Psoas muscle (tissue), 7 donors: ENCODE measurements at regions not wholly inside any gene's neighbourhood (a gene's known extent, or its start where the extent isn't known, plus 50 kb on each side); places are given as distances from the start of the nearest gene placed in this dataset.

Experiments
- ATAC-seq, 4 donors: fragments of 200-7000 bp; cut with Tn5 transposase; one replicate each; pipeline ENCODE4 v1.9.1; 2020; ENCODE audit warnings: moderate library complexity in 3 of 4, mild to moderate bottlenecking in 2 of 4
- DNase-seq, 2 donors: peaks; one replicate each; pipeline ENCODE4 v3.0.0-alpha.2; 2020
- H3K27ac ChIP-seq: fragments of 200-600 bp; one replicate; pipeline ENCODE4 v1.8.0; 2022
- H3K27me3 ChIP-seq, 3 donors: fragments of 200-600 bp in 1 of 3; one replicate each; pipeline versions ENCODE4 v1.6.1 to v1.8.0; 2013 to 2022; ENCODE audit warnings: low read length in 2 of 3, mild to moderate bottlenecking in 2 of 3, moderate library complexity in 1 of 3; ENCODE audit not compliant: insufficient read depth in 3 of 3
- H3K36me3 ChIP-seq, 2 donors: fragments of 200-600 bp in 1 of 2; one replicate each; pipeline versions ENCODE4 v1.6.1 to v1.8.0; 2013 to 2022; ENCODE audit warnings: low read depth in 1 of 2, mild to moderate bottlenecking in 1 of 2, moderate library complexity in 1 of 2; ENCODE audit not compliant: insufficient read depth in 1 of 2
- H3K4me1 ChIP-seq: fragments of 200-600 bp; one replicate; pipeline ENCODE4 v1.8.0; 2022
- H3K4me3 ChIP-seq: fragments of 200-600 bp; one replicate; pipeline ENCODE4 v1.8.0; 2022; ENCODE audit warnings: mild to moderate bottlenecking
- H3K9me3 ChIP-seq: fragments of 200-600 bp; one replicate; pipeline ENCODE4 v1.8.0; 2022
- WGBS, 3 donors: extraction: QIAGEN DNeasy Blood & Tissue Kit; methylation state at CpG; one replicate each; pipeline versions ENCODE4 v1.1.6 to v1.1.7; 2013; 5-methylcytosine and 5-hydroxymethylcytosine counted together
- intact Hi-C, 2 donors: fragments of 100-400 bp; cut with DNase I; formaldehyde crosslinking; loops; one replicate each; pipeline versions ENCODE4 v1.11.0 to v1.14.2; 2022
- TF ChIP-seq, protein P1 (sequence below): fragments of 200-600 bp; IDR thresholded peaks from one replicate; pipeline ENCODE4 v1.8.0; 2022; ENCODE audit warnings: antibody characterized with exemption
- donor health status: healthy with polysubstance abuse.
- donor health status: DM: no; HTN: no; CAD: no; lungs with moderate emphysema.
- donor health status: Bipolar disorder and iron deficiency.
- donor health status: healthy.
- donor health status: DM: yes; HTN: yes; CAD: no.
- donor health status: DM: no; HTN: no; CAD: no.
- donor health status: DM: yes; HTN: yes; CAD: no.

DNA sequence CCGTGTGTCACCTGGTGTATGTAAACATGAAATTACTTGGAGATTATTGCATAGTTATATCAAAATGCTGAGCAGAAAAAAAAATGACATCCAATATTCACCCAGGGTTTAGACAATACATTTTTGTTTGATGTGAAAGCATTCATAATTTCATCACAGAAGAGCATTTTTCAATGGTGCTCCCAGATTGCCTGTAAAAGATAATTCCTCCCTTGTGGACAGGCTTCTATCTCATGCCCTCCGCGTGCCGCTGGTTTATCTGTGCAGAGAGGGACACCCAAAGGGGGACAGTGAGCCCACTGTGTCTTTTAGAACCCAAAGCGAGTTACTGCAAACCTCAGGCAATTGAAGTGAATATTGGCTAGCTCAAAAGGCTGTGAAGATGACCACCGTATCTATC lies 126.2 kb upstream of the KLF6 start:
- Histone ChIP-seq H3K27me3 (no peaks in the 10 kb centered on the region), H3K9me3 (no peaks in the 10 kb centered on the region), H3K27ac (no peak overlapping the region), H3K4me3 (no peak overlapping the region), H3K4me1 (no peaks in the 10 kb centered on the region), H3K36me3 (no peaks in the 10 kb centered on the region)
- DNase-seq (no peak), ATAC-seq (no peak)
- WGBS, 3 donors: 65 to 71% (median 69%) methylated on average over 6 of the region's 6 CpGs
- TF ChIP-seq, protein P1, sequence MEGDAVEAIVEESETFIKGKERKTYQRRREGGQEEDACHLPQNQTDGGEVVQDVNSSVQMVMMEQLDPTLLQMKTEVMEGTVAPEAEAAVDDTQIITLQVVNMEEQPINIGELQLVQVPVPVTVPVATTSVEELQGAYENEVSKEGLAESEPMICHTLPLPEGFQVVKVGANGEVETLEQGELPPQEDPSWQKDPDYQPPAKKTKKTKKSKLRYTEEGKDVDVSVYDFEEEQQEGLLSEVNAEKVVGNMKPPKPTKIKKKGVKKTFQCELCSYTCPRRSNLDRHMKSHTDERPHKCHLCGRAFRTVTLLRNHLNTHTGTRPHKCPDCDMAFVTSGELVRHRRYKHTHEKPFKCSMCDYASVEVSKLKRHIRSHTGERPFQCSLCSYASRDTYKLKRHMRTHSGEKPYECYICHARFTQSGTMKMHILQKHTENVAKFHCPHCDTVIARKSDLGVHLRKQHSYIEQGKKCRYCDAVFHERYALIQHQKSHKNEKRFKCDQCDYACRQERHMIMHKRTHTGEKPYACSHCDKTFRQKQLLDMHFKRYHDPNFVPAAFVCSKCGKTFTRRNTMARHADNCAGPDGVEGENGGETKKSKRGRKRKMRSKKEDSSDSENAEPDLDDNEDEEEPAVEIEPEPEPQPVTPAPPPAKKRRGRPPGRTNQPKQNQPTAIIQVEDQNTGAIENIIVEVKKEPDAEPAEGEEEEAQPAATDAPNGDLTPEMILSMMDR: no peak
- intact Hi-C loops: no loop called here

DNA sequence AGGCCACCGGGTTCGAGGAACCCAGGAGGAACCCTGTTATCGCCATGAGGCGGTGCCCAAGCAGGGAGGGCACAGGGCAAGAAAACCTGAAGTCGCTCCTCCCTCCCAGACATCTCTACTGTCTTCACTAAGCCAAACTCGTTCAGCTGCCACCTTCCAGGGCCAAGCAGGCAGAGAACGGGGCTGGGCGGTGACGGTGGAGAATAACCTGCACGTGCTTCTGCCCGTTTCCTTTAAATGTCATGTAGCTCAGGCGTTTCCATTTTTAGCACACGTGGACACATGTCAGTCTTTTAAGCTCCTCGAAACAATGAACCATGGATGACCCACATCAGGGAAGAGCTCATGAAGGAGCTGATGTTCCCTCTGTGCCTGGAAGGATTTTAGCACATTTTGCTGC lies 124.3 kb upstream of the KLF6 start:
- Histone ChIP-seq H3K27ac (peak overlapping the region; percentile 18), H3K9me3 (no peaks in the 10 kb centered on the region), H3K27me3 (no peaks in the 10 kb centered on the region), H3K36me3 (no peaks in the 10 kb centered on the region), H3K4me3 (no peak overlapping the region), H3K4me1 (no peaks in the 10 kb centered on the region)
- TF ChIP-seq, protein P1: no peak
- ATAC-seq: peak; percentile 40 to 87 (median 70)
- intact Hi-C loops: loop anchor here in 1 of 2 donors (5.0 kb wide), 1 partner anchor 442 kb away; no protein-coding TSS in a partner anchor
- WGBS, 3 donors: 53 to 59% (median 59%) methylated on average over 14 of the region's 14 CpGs
- peak in 1 of 2 donors; percentile 76 for DNase-seq

DNA sequence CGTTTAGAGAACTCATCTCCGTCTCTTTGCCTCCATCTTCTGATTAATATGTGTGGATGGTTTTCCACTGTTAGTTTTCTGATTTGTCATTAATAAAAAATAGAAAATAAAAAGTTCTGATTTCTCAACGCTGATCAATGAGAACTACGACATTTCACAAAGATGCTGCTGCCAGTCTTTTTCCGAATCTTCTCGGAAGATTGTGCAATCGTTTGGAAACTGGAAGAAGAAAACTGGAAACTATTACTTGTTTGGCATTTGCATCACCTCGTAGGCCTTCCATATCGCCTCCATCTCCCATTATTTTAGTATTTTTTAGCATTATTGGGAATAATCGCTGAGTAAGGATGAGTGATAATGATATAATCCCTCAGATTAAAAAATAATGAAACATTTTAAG lies 123.2 kb upstream of the KLF6 start:
- Histone ChIP-seq H3K27ac (peak overlapping the region; percentile 13), H3K36me3 (no peaks in the 10 kb centered on the region), H3K4me1 (no peaks in the 10 kb centered on the region), H3K9me3 (no peaks in the 10 kb centered on the region), H3K4me3 (no peak overlapping the region), H3K27me3 (no peaks in the 10 kb centered on the region)
- intact Hi-C loops: loop anchor here in 1 of 2 donors (5.0 kb wide), 1 partner anchor 441 kb away; no protein-coding TSS in a partner anchor
- ATAC-seq (no peak), DNase-seq (no peak)
- TF ChIP-seq, protein P1: no peak
- WGBS, 3 donors: 70 to 80% (median 72%) methylated on average over 10 of the region's 10 CpGs

DNA sequence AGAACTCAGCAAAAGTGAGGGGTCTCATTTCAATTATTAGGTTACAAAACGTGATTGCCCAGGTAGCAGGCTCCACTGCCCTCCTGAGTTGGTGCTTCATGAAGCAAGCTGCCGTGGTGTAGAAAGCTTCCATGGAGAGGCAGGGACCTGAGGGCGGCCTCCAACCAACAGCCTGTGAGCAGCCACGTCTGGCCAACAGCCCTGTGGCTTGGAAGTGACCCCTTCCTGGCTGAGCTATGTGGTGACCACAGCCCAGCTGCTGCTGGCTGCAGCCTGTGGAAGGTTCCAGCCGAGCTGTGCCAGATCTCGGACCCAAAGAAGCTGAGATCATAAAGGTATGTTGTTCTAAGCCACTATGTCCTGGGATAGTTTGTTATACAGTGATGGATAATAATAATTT lies 122.5 kb upstream of the KLF6 start:
- Histone ChIP-seq H3K36me3 (no peaks in the 10 kb centered on the region), H3K27me3 (no peaks in the 10 kb centered on the region), H3K4me1 (no peaks in the 10 kb centered on the region), H3K27ac (peak overlapping the region; percentile 13), H3K9me3 (no peaks in the 10 kb centered on the region), H3K4me3 (no peak overlapping the region)
- DNase-seq: peak; percentile 79 to 88
- intact Hi-C loops: loop anchor here in 1 of 2 donors (5.0 kb wide), 1 partner anchor 440 kb away; no protein-coding TSS in a partner anchor
- peak; percentile 68 to 92 (median 86) for ATAC-seq
- TF ChIP-seq, protein P1: no peak
- WGBS, 3 donors: 28 to 49% (median 32%) methylated on average over 6 of the region's 6 CpGs
